ENCODE measurements at regions not wholly inside any gene's neighbourhood (a gene's known extent, or its start where the extent isn't known, plus 50 kb on each side); places are given as distances from the start of the nearest gene placed in this dataset.
"Not testable (repeated sequence)": the region's sequence is repeated elsewhere in the genome, so short reads cannot be mapped to it uniquely, and the experiment has no call there.

DNA sequence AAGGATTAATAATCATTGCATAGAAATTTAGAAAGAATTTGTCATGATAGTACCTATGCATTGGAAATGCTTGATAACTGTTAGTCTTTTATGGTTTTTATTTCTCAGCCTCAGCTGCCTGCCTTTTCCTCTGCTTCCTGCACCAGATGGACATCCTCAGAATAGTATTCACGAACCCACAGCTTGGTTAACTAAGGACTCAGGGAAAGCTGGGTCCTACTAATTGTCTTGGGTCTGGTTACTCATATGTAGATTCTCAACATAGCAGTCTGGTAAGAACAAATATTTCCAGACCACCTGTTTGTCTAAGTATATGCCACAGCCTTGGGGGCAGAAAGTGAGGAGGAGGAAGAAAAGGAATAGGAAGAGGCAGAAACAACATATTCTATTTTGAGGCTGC is 464.5 kb upstream of the SMARCA2 start:
- H3K9me3 ChIP-seq (ENCODE audit: low read depth, low read length), result no peaks in the 10 kb centered on the region
- no peak for TF ChIP-seq EZH2 (IDR thresholded peaks at IDR 0.05)
- no peak for TF ChIP-seq POLR2AphosphoS5 (IDR thresholded peaks at IDR 0.05; ENCODE audit: borderline replicate concordance, low read depth, low read length)
- no peak for TF ChIP-seq FOXP2 (optimal IDR thresholded peaks at IDR 0.05; ENCODE audit: control extremely low read depth, extremely low read length, insufficient read depth)

DNA sequence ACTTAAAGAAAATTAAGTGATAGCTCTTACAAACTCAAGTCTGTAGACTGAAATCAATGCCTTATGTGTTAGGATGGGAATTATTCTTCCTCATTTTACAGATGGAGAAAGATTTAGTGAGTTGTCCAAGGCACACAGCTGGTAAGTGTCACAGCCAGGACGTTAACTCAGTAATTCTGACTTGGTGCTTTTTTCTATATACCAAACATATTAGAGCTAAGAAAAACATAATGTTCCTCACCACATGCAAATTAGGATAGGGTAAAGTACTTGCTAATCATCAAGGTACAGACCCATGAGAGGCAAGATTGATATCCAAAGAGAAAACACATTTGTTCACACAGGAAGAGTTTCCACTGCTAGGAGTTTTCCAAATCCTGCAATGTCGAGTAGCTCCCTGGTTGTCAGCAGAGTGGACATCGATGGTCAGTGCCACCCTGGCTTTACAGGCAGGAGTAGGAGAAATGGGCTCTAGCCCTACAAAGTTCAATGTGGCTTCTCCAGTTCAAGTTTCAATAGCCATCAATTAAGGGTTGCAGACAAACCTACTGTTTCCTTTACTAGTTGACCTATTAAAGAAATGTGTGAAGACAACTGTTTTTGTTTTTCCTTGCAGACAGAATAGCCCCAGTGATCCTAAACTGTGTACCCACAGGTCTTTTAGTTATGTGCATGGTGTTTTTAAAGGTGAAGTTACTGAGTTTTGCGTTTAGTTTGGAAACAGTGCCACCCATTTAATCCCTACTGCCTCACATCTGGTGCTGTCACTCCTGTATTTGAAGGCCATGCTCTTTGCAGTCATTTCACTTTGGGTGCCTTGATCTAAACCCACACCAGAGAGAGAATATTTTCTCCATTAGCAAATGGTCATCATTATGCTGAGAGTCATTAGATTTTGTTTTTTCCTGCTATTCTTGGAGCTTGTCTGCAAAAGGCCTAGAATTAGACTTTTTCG is 460.8 kb upstream of the SMARCA2 start:
- DNase-seq (ENCODE audit: low read depth, low spot score), result no peak
- Histone ChIP-seq H3K36me3 (ENCODE audit: insufficient read depth, low read length) (no peaks in the 10 kb centered on the region), H3K27ac (no peak overlapping the region), H3K4me3 (no peak overlapping the region), H3K9ac (ENCODE audit: insufficient read length) (no peak overlapping the region), H3K9me3 (ENCODE audit: low read depth, low read length) (no peaks in the 10 kb centered on the region)
- TF ChIP-seq FOXP2 (optimal IDR thresholded peaks at IDR 0.05; ENCODE audit: control extremely low read depth, extremely low read length, insufficient read depth), result no peak
- TF ChIP-seq POLR2AphosphoS5 (IDR thresholded peaks at IDR 0.05; ENCODE audit: borderline replicate concordance, low read depth, low read length), result no peak
- TF ChIP-seq EZH2 (IDR thresholded peaks at IDR 0.05), result no peak

More for the DNA sequence above, 464.5 kb upstream of the SMARCA2 start:
- no peak for DNase-seq (ENCODE audit: low read depth, low spot score)
- H3K27ac ChIP-seq, result no peak overlapping the region
- H3K9ac ChIP-seq (ENCODE audit: insufficient read length), result no peak overlapping the region
- H3K4me3 ChIP-seq, result no peak overlapping the region
- no peaks in the 10 kb centered on the region for H3K36me3 ChIP-seq (ENCODE audit: insufficient read depth, low read length)

DNA sequence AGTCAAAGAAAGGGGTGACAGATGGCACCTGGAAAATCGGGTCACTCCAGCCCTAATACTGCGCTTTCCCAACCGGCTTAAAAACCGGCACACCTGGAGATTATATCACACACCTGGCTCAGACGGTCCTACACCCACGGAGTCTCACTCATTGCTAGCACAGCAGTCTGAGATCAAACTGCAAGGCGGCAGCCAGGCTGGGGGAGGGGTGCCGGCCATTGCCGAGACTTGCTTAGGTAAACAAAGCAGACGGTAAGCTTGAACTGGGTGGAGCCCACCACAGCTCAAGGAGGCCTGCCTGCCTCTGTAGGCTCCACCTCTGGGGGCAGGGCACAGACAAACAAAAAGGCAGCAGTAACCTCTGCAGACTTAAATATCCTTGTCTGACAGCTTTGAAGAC is 456.5 kb upstream of the SMARCA2 start:
- not testable (repeated sequence) for H3K9me3 ChIP-seq (ENCODE audit: low read depth, low read length); H3K36me3 ChIP-seq (ENCODE audit: insufficient read depth, low read length); H3K9ac ChIP-seq (ENCODE audit: insufficient read length); H3K4me3 ChIP-seq; DNase-seq (ENCODE audit: low read depth, low spot score); H3K27ac ChIP-seq

DNA sequence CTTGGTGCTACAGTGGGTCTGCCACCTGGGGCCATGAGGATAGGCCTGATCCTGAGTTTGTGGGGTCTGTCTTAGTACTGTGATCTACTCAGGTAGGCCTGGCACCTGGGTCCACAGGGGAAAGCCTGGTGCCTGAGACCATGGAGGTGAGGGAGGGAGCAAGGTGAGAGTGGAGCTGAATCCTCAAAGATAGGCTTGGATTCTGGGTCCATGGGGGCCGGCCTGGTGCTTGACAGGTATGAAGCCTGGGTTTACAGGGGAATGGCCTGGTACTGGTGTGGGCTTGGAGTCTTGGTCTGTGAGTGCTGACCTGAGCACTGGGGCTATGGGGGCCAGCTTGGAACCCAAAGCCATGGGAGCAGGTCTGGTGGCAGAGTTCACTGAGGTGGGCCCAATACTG is 439.2 kb upstream of the SMARCA2 start:
- Histone ChIP-seq H3K9ac (ENCODE audit: insufficient read length) (no peak overlapping the region), H3K4me3 (no peak overlapping the region), H3K27ac (no peak overlapping the region), H3K36me3 (ENCODE audit: insufficient read depth, low read length) (no peaks in the 10 kb centered on the region), H3K9me3 (ENCODE audit: low read depth, low read length) (no peaks in the 10 kb centered on the region)
- no peak for DNase-seq (ENCODE audit: low read depth, low spot score)
- TF ChIP-seq FOXP2 (optimal IDR thresholded peaks at IDR 0.05; ENCODE audit: control extremely low read depth, extremely low read length, insufficient read depth) (no peak), EZH2 (IDR thresholded peaks at IDR 0.05) (no peak), POLR2AphosphoS5 (IDR thresholded peaks at IDR 0.05; ENCODE audit: borderline replicate concordance, low read depth, low read length) (no peak)

DNA sequence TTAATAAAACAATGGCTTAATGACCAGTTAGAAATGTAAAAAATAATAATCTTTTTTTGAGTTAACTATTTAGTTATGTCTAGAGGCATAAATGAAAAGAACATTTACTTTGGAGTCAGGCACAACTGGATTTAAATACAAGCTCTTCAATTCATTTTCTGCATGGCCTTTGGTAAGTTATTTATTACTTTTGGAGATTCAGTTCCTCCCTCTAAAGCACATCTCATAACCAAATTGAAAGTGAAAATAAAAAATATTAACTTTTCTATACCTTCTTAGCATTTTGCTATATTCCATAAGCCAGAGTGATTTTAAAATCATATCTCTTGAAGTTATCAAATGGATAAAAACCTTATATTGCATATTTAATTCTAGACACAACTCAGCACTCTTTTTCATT is 434.9 kb upstream of the SMARCA2 start:
- no peaks in the 10 kb centered on the region for H3K36me3 ChIP-seq (ENCODE audit: insufficient read depth, low read length)
- no peak overlapping the region for H3K27ac ChIP-seq
- H3K4me3 ChIP-seq, result no peak overlapping the region
- H3K9ac ChIP-seq (ENCODE audit: insufficient read length), result no peak overlapping the region
- TF ChIP-seq FOXP2 (optimal IDR thresholded peaks at IDR 0.05; ENCODE audit: control extremely low read depth, extremely low read length, insufficient read depth) (no peak), POLR2AphosphoS5 (IDR thresholded peaks at IDR 0.05; ENCODE audit: borderline replicate concordance, low read depth, low read length) (no peak), EZH2 (IDR thresholded peaks at IDR 0.05) (no peak)
- no peaks in the 10 kb centered on the region for H3K9me3 ChIP-seq (ENCODE audit: low read depth, low read length)
- no peak for DNase-seq (ENCODE audit: low read depth, low spot score)

DNA sequence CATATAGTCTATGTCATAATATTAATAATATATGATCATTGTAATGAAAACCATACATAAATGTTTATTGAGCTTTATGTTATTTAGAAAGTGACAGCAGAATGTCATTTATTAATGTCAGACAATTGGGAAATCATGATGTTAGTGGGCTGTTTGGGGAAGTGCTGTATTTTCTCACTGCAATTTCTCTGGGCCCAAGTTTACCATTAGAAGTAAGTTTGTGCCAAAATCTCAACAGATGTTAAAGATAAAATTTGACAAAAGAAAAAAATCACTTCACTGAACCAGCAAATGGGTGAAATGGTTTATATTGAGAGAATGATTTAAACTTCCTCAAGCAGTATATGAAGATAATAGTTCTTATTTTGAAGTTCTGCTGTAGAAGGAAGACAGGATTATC is 433.2 kb upstream of the SMARCA2 start:
- no peak for TF ChIP-seq FOXP2 (optimal IDR thresholded peaks at IDR 0.05; ENCODE audit: control extremely low read depth, extremely low read length, insufficient read depth)
- TF ChIP-seq EZH2 (IDR thresholded peaks at IDR 0.05), result no peak
- no peak for TF ChIP-seq POLR2AphosphoS5 (IDR thresholded peaks at IDR 0.05; ENCODE audit: borderline replicate concordance, low read depth, low read length)

DNA sequence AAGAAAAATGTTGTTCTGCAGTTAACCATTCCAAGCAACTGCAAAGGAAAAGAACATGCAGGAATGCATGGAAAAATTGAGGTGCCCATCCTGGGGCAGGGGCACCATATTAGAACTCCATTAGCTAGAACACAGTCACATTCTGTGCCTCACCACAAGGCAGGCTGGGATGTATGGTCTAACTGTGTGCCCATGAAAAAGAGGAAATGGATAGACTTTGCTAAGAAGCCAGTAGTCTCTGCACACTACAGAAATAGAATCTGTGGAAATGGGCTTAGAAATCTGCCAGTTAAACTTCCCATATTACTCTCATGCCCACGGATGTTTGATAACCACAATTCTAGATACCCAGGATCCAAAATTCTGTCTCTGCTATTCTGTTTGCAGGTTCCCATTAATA is 423.8 kb upstream of the SMARCA2 start:
- no peaks in the 10 kb centered on the region for H3K36me3 ChIP-seq (ENCODE audit: insufficient read depth, low read length)
- no peak overlapping the region for H3K27ac ChIP-seq
- no peak overlapping the region for H3K9ac ChIP-seq (ENCODE audit: insufficient read length)
- TF ChIP-seq EZH2 (IDR thresholded peaks at IDR 0.05) (no peak), POLR2AphosphoS5 (IDR thresholded peaks at IDR 0.05; ENCODE audit: borderline replicate concordance, low read depth, low read length) (no peak), FOXP2 (optimal IDR thresholded peaks at IDR 0.05; ENCODE audit: control extremely low read depth, extremely low read length, insufficient read depth) (no peak)
- no peak overlapping the region for H3K4me3 ChIP-seq
- H3K9me3 ChIP-seq (ENCODE audit: low read depth, low read length), result no peaks in the 10 kb centered on the region
- DNase-seq (ENCODE audit: low read depth, low spot score), result no peak

More for the DNA sequence above, 433.2 kb upstream of the SMARCA2 start:
- DNase-seq (ENCODE audit: low read depth, low spot score), result no peak
- no peaks in the 10 kb centered on the region for H3K36me3 ChIP-seq (ENCODE audit: insufficient read depth, low read length)
- H3K9me3 ChIP-seq (ENCODE audit: low read depth, low read length), result no peaks in the 10 kb centered on the region
- H3K4me3 ChIP-seq, result no peak overlapping the region
- H3K9ac ChIP-seq (ENCODE audit: insufficient read length), result no peak overlapping the region
- H3K27ac ChIP-seq, result no peak overlapping the region

DNA sequence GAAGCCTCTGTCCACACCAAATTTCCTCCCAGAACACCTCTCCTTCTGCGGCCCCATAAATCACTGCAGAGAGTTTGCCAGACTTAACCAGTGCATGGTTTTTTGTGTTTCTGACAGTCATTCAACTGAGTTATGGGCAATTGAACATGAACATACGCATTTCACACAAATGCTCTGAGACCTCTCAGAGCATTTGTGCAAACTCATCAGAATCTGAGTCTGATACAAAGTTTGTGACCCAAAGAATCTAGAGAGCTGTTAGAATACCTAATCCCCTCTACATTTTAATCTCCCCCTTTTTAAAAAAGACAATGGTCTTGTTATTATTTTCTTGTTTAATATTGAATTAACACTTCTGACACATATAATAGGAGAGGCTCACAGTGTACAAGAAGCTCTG is 416.9 kb upstream of the SMARCA2 start:
- no peaks in the 10 kb centered on the region for H3K36me3 ChIP-seq (ENCODE audit: insufficient read depth, low read length)
- H3K27ac ChIP-seq, result no peak overlapping the region
- H3K4me3 ChIP-seq, result no peak overlapping the region
- DNase-seq (ENCODE audit: low read depth, low spot score), result no peak
- H3K9me3 ChIP-seq (ENCODE audit: low read depth, low read length), result no peaks in the 10 kb centered on the region
- H3K9ac ChIP-seq (ENCODE audit: insufficient read length), result no peak overlapping the region
- no peak for TF ChIP-seq POLR2AphosphoS5 (IDR thresholded peaks at IDR 0.05; ENCODE audit: borderline replicate concordance, low read depth, low read length)
- TF ChIP-seq FOXP2 (optimal IDR thresholded peaks at IDR 0.05; ENCODE audit: control extremely low read depth, extremely low read length, insufficient read depth), result no peak
- TF ChIP-seq EZH2 (IDR thresholded peaks at IDR 0.05), result no peak

DNA sequence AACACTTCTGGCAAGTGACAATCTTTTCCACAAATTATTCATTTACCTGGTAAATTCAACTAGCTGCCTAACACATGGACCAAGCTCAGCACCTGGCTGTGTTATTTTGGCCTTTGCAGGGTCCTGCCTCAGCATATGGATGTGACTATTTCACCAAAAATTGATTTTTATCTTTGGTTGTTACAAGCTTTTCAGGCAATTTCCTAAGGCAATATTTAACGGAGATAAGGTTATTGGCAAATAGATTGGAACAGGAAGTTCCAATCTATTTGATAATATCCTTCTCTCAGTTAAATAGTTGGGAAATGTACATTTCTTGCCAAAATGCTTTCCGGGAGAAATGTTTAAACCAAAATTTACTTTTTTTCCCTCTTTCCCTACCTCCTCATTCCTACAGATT is 415.2 kb upstream of the SMARCA2 start:
- TF ChIP-seq EZH2 (IDR thresholded peaks at IDR 0.05) (no peak), POLR2AphosphoS5 (IDR thresholded peaks at IDR 0.05; ENCODE audit: borderline replicate concordance, low read depth, low read length) (no peak), FOXP2 (optimal IDR thresholded peaks at IDR 0.05; ENCODE audit: control extremely low read depth, extremely low read length, insufficient read depth) (no peak)
- H3K4me3 ChIP-seq, result no peak overlapping the region
- H3K36me3 ChIP-seq (ENCODE audit: insufficient read depth, low read length), result no peaks in the 10 kb centered on the region
- DNase-seq (ENCODE audit: low read depth, low spot score), result no peak
- no peaks in the 10 kb centered on the region for H3K9me3 ChIP-seq (ENCODE audit: low read depth, low read length)
- H3K27ac ChIP-seq, result no peak overlapping the region
- H3K9ac ChIP-seq (ENCODE audit: insufficient read length), result no peak overlapping the region
